ENCODE measurements at regions not wholly inside any gene's neighbourhood (a gene's known extent, or its start where the extent isn't known, plus 50 kb on each side); places are given as distances from the start of the nearest gene placed in this dataset.
"Not testable (repeated sequence)": the region's sequence is repeated elsewhere in the genome, so short reads cannot be mapped to it uniquely, and the experiment has no call there.

DNA sequence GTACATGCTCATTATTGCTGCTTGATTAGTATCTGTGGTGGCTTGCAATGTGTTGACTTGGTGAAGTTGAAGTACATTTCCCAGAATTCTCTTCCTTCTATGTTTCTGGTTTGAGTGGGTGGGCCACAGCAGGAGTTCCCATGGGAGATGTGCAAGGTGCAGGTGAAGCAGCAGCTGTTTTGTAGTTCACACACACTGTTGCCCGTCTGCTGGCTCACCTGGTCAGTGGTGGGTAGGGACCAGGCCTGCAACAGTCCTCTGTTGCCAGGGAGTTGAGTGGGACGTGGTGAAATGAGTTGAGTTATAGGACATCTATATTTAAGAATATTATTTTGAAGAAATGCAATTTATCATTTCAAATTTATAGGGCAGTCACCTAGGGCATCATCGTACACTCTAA is 417.4 kb downstream of the TMEM135 start:
- no peak for DNase-seq (ENCODE audit: low read depth)
- TF ChIP-seq, protein P1, sequence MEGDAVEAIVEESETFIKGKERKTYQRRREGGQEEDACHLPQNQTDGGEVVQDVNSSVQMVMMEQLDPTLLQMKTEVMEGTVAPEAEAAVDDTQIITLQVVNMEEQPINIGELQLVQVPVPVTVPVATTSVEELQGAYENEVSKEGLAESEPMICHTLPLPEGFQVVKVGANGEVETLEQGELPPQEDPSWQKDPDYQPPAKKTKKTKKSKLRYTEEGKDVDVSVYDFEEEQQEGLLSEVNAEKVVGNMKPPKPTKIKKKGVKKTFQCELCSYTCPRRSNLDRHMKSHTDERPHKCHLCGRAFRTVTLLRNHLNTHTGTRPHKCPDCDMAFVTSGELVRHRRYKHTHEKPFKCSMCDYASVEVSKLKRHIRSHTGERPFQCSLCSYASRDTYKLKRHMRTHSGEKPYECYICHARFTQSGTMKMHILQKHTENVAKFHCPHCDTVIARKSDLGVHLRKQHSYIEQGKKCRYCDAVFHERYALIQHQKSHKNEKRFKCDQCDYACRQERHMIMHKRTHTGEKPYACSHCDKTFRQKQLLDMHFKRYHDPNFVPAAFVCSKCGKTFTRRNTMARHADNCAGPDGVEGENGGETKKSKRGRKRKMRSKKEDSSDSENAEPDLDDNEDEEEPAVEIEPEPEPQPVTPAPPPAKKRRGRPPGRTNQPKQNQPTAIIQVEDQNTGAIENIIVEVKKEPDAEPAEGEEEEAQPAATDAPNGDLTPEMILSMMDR (conservative IDR thresholded peaks at IDR 0.05; ENCODE audit: low read depth, low read length): no peak
- no peak overlapping the region for H3K4me3 ChIP-seq (ENCODE audit: low read length)

DNA sequence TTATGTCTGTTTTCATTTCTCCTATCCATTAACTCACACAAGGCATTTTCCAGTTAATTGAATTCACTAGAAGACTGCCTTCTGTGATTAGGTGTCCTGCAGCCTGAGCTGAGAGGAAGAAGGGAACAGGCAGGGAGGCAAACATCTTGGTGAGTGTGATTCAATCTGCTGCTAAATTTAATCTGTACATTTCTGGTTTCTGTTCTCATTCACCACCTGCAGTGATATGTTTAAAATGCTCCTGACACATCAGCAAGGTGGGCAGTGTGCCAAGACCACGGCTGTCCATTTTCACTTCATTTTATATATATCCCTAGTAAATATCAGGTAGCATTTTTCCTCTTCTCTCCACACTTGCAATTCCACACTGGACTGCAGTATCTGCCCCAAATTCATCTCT is 416.5 kb downstream of the TMEM135 start:
- TF ChIP-seq, protein P1 (conservative IDR thresholded peaks at IDR 0.05; ENCODE audit: low read depth, low read length): no peak
- DNase-seq (ENCODE audit: low read depth): no peak
- no peak overlapping the region for H3K4me3 ChIP-seq (ENCODE audit: low read length)

DNA sequence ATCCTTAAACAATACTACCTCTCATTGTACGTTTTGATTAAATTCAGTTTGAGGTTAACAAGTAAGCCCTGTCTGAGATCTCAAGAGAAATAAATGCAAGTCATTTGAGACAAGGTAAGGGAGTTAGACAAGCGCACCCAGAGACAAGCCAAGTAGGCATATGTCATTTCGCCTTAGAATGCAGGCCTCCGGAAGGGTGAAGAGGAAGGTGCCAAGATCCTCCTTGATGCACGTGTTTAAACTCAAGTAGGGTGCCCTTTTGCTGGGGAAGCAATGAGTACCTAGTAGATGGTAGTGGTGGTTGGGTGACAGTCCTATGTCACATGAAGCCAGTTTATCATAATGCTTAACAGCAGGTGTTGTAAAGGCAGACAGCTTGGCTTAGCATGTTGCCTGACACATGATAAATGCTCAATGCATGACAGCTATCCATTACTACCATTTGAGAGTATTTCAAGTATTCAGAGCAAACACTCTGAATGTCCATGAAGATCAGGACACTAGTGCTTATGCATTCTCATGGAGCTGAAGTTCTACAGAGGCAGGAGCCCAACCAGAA is 415.9 kb downstream of the TMEM135 start:
- TF ChIP-seq, protein P1 (conservative IDR thresholded peaks at IDR 0.05; ENCODE audit: low read depth, low read length): no peak
- no peak for DNase-seq (ENCODE audit: low read depth)
- H3K4me3 ChIP-seq (ENCODE audit: low read length): no peak overlapping the region

DNA sequence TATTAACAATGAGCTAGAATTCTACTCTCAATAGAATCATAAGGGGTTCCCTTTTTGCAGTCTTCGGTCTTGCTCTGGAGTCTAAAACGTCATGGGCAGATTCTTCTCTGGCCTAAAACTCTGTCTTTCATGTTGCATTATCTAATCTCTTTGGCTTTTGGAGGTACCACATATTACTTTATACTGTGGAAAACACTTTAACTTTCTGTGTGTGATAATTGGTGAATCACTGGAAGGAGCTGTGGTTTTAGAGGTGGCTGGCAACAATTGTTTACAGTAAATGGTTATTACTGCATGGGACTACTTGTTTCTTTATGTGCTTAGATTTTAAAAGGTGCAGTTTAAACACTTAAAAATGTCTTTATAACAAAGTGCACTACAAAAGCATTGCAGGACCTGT is 414.3 kb downstream of the TMEM135 start:
- not testable (repeated sequence) for DNase-seq (ENCODE audit: low read depth); H3K4me3 ChIP-seq (ENCODE audit: low read length)

DNA sequence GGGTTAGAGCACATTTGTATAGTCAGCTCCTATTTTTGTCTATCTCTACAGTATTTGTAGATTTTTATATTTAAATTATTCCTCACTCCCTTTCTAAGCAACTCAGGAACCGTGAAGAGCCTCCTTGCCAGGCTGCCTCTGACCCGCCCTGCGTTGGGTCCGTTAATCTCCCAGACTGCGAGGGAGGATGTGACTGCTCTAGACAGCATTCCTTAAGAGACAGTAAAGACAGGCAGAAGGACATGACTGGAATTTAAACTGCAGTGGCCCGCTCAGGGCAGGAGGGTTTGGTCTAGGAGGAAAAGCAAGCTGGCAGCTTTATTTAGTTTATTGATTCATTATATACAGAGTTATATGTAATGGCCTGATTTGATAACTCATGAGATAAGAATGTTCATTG is 413.7 kb downstream of the TMEM135 start:
- no peak overlapping the region for H3K4me3 ChIP-seq (ENCODE audit: low read length)
- TF ChIP-seq, protein P1 (conservative IDR thresholded peaks at IDR 0.05; ENCODE audit: low read depth, low read length): no peak
- DNase-seq (ENCODE audit: low read depth): no peak

DNA sequence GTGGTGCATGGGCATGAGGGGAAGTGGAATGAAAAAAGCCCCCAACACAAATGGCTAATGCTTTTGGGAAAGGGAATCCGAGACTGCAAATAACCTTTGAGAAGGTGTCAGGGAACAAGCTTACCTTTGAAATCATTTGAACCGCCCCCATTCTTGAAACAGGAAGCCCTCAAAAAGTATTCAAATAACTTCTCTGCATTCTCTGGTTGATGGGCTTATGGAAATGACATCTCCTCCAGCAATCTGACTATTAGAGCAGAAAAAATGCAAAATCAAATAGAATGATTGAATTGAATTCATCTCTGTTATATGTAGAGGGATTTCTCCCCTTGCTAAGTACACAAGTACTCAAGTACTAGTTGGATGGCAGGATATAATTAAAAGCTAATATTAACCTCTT is 409.9 kb downstream of the TMEM135 start:
- TF ChIP-seq, protein P1 (conservative IDR thresholded peaks at IDR 0.05; ENCODE audit: low read depth, low read length): no peak
- no peak overlapping the region for H3K4me3 ChIP-seq (ENCODE audit: low read length)
- DNase-seq (ENCODE audit: low read depth): no peak

GRCh38 chr11:87444993-87445392 is 407.3 kb downstream of the TMEM135 start:
- TF ChIP-seq, protein P1 (conservative IDR thresholded peaks at IDR 0.05; ENCODE audit: low read depth, low read length): no peak
- no peak for DNase-seq (ENCODE audit: low read depth)
- H3K4me3 ChIP-seq (ENCODE audit: low read length): no peak overlapping the region

DNA sequence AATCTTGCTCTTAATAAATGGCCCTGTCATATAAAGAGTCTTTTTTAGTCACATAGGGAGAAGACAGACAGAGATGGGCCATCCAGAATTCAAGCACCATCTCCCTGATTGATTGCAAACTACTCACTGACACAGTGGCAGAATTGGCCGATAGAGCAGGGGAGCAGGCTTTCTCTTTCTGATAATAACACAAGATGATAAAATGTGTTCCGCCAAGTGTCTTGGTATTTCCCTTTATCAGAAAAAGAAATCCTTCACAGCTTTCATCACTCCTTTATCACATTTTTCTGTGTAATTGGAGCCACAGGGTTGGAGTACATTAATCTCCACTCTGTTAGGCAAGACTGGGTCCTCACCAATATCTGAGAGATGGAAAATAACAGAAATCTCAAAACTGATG is 406.0 kb downstream of the TMEM135 start:
- DNase-seq (ENCODE audit: low read depth): no peak

More for the DNA sequence above, 406.0 kb downstream of the TMEM135 start:
- no peak overlapping the region for H3K4me3 ChIP-seq (ENCODE audit: low read length)
- TF ChIP-seq, protein P1 (conservative IDR thresholded peaks at IDR 0.05; ENCODE audit: low read depth, low read length): no peak
